Fibroblast of peridontal ligament (primary cell): ENCODE measurements at regions not wholly inside any gene's neighbourhood (a gene's known extent, or its start where the extent isn't known, plus 50 kb on each side); places are given as distances from the start of the nearest gene placed in this dataset.
"Not testable (repeated sequence)": the region's sequence is repeated elsewhere in the genome, so short reads cannot be mapped to it uniquely, and the experiment has no call there.

ENCODE experiments used
- DNase-seq: peaks from one replicate; pipeline ENCODE4 v3.0.0-alpha.2; 2010; ENCODE audit errors: extremely low read depth

DNA sequence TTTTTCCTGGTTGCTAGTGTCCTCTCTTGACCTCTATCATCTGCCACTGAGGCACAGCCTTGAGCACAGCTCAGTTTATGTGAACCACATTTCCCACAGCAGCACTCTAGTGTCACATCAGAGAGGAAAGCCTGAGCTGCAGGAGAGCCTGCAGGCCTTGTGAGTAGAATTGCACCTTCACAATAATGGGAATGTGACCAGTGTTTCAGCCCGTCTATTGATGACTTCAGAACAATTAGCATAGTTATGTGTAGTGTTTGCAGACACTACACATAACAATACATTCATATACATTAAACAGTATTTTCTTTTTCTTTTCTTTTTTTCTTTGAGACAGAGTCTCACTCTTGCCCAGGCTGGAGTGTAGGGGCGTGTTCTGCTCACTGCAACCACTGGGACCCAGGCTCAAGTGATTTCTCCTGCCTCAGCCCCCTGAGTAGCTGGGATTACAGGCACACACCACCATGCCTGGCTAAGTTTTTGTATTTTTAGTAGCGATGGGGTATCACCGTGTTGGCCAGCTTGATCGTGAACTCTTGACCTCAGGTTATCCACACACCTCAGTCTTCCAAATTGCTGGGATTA, 108.0 kb upstream of the LRRC3B start:
- not testable (repeated sequence) for DNase-seq

- DNase-seq: no peak
These were observed 107.2 kb upstream of the LRRC3B start for GRCh38 chr3:26515351-26515750.

GRCh38 chr3:26521261-26521660, 101.3 kb upstream of the LRRC3B start:
- no peak for DNase-seq

DNA sequence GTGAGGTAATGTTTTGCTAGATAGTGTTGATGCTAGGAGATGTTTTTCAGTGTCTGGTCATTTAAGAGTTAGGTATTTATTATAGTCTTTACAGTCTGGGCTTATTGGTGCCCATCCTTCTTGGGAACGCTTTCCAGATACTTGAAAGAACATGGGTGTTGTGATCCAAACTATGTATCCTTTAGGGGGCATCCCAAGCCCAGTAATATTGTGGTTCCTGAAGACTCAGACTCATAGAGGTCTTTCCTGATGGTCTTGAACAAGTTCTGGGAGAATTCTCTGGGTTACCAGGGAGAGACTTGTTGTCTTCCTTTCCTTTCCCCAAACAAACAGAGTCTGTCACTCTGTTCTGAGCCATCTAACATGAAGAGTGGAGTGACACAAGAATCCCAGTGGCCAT, 99.7 kb upstream of the LRRC3B start:
- DNase-seq: no peak

DNA sequence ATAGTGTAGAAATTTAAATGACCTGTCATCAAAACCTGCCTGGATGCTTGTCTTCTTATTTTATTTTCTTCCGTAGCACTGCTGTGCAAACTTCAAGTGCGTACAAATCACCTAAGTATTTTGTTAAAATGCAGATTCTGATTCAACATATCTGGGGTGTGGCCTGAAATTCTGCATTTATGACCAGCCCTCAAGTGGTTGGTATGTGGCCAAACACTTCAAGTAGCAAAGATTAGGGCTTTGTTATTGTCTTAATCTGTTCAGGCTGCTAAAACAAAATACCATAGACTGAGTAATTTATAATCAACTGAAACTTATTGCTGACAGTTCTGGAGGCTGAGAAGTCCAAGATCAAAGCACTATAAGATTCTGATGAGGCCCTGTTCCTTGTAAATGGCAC, 97.6 kb upstream of the LRRC3B start:
- no peak for DNase-seq

- DNase-seq: no peak
These were observed 87.4 kb upstream of the LRRC3B start for GRCh38 chr3:26535151-26535550.

- DNase-seq: no peak
These were observed 85.6 kb upstream of the LRRC3B start for GRCh38 chr3:26536955-26537354.

DNA sequence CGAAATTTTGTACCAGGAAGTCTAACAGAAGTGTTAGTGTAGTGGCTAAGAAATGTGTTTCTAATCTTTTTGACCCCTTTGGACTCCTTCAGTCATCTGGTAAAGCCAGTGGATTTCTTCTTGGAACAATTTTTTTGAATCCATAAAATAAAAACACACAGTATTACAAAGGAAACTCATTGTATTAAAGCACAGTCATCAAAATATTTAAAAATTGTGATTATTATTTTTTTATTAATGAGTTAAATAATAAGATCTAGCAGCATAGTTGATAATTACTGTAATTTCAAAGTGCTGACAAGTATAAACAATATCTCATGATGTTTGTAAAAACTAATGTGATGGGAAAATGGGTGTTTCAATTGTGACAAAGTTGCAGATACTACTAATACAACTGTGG, 72.2 kb upstream of the LRRC3B start:
- DNase-seq: no peak

DNA sequence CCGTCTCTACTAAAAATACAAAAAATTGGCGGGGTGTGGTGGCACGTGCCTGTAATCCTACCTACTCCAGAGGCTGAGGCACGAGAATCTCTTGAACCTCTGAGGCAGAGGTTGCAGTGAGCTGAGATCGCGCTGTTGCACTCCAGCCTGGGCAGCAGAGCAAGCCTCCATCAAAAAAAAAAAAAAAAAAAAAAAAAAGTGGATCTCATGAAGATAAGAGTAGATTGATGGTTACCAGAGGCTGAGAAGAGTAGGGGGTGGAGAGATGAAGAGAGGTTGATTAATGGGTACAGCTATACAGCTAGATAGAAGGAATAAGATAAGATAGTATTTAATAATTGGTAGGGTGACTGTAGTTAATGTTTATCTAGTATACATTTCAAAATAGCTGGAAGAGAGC, 65.9 kb upstream of the LRRC3B start:
- no peak for DNase-seq

- no peak for DNase-seq
These were observed 64.3 kb upstream of the LRRC3B start for GRCh38 chr3:26558257-26558656.

- DNase-seq: no peak
These were observed 63.3 kb upstream of the LRRC3B start for GRCh38 chr3:26559227-26559626.

DNA sequence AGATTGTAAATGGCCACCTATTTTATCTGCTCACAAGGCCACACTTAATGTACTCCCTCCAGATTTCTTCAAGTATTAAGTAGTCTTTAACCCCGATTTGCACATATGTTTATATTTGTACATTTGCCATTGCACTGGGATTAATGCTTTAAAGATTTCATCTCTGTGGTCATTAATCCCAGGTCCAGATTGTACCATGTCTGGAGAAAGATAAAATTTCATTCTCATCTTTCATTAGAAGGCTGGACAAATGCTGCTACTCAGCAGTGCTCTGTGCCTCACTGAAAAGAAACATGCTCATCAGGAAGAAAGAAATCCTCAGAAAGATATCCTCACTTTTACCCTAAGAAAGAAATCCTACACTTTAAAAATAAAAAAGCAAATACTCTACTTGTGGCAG, 62.5 kb upstream of the LRRC3B start:
- no peak for DNase-seq

DNA sequence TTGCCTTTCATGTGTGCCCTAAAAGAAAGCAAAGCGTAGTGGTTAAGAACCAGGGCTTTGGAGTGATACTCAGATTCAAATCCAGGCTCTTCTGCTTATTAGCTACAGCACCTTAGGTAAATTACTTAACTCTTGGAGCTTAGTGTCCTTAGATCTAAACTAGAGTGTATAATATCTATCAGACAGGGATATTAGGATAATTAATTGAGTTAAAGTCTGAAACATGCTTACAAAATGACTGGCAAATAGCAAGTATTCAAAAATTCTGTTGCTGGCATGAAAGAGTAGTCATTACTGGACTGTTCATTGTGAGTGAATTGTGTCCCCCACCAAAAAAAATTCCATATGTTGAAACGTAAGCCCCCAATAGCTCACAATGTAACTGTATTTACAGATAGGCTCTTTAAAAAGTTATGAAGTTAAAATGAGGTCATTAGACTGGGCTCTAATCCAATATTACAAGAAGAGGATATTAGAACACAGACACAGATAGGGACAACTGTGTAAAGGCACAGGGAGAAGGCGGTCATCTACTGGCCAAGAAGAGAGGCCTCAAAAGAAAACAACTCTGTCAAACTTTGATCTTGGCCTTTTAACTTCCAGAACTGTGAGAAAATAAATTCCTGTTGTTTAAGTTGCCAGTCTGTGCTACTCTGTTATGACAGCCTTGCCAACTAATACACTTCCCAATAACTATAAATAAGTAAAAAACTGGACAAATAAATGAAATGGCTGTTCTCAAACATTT, 60.4 kb upstream of the LRRC3B start:
- no peak for DNase-seq
